Esophagus mucosa (tissue), 1 donor: ENCODE measurements at regions not wholly inside any gene's neighbourhood (a gene's known extent, or its start where the extent isn't known, plus 50 kb on each side); places are given as distances from the start of the nearest gene placed in this dataset.
A peak's percentile ranks its signal among the peaks of the same experiment; 100 is the strongest.
"Not testable (repeated sequence)": the region's sequence is repeated elsewhere in the genome, so short reads cannot be mapped to it uniquely, and the experiment has no call there.

Experiments
- ATAC-seq: fragments of 200-7000 bp; cut with Tn5 transposase; one replicate; pipeline ENCODE4 v1.9.1; 2020
- donor health status: DM: yes; HTN: yes; CAD: no.

GRCh38 chr1:96865731-96866685 lies 144.4 kb downstream of the PTBP2 start:
- ATAC-seq: peak; percentile 79

- no peak for ATAC-seq
Observed at GRCh38 chr1:96872757-96873156, 151.2 kb downstream of the PTBP2 start.

- no peak for ATAC-seq
Observed at GRCh38 chr1:96878640-96879039, 157.1 kb downstream of the PTBP2 start.

GRCh38 chr1:96880626-96881025 lies 159.0 kb downstream of the PTBP2 start:
- no peak for ATAC-seq

GRCh38 chr1:96882096-96882495 lies 160.5 kb downstream of the PTBP2 start:
- no peak for ATAC-seq

GRCh38 chr1:96886474-96886873 lies 164.9 kb downstream of the PTBP2 start:
- no peak for ATAC-seq

GRCh38 chr1:96887501-96887900 lies 165.9 kb downstream of the PTBP2 start:
- no peak for ATAC-seq

- no peak for ATAC-seq
Observed at GRCh38 chr1:96901783-96902363, 180.3 kb downstream of the PTBP2 start.

GRCh38 chr1:96912248-96912647 lies 190.7 kb downstream of the PTBP2 start:
- ATAC-seq: no peak

GRCh38 chr1:96915701-96916100 lies 194.1 kb downstream of the PTBP2 start:
- ATAC-seq: not testable (repeated sequence)

- no peak for ATAC-seq
Observed at GRCh38 chr1:96918406-96918805, 196.8 kb downstream of the PTBP2 start.

- no peak for ATAC-seq
Observed at GRCh38 chr1:96922181-96922580, 200.6 kb downstream of the PTBP2 start.

GRCh38 chr1:96923753-96924152 lies 202.2 kb downstream of the PTBP2 start:
- ATAC-seq: no peak

GRCh38 chr1:96926176-96926575 lies 204.6 kb downstream of the PTBP2 start:
- no peak for ATAC-seq

- no peak for ATAC-seq
Observed at GRCh38 chr1:96927125-96927524, 205.5 kb downstream of the PTBP2 start.

GRCh38 chr1:96931136-96931535 lies 209.6 kb downstream of the PTBP2 start:
- ATAC-seq: no peak

GRCh38 chr1:96934282-96934681 lies 212.7 kb downstream of the PTBP2 start:
- no peak for ATAC-seq

- ATAC-seq: no peak
Observed at GRCh38 chr1:96944432-96945092, 223.0 kb downstream of the PTBP2 start.

GRCh38 chr1:96945509-96946084 lies 224.0 kb downstream of the PTBP2 start:
- ATAC-seq: no peak

GRCh38 chr1:96955307-96956012 lies 233.9 kb downstream of the PTBP2 start:
- ATAC-seq: no peak

- ATAC-seq: no peak
Observed at GRCh38 chr1:96962216-96962615, 240.6 kb downstream of the PTBP2 start.

GRCh38 chr1:96962751-96963211 lies 241.2 kb downstream of the PTBP2 start:
- ATAC-seq: peak; percentile 79
